H9 (cell line): ENCODE measurements at regions not wholly inside any gene's neighbourhood (a gene's known extent, or its start where the extent isn't known, plus 50 kb on each side); places are given as distances from the start of the nearest gene placed in this dataset.

Source experiments
- DNase-seq: peaks from one replicate; pipeline ENCODE4 v3.0.0-alpha.2; 2017
- H2AFZ ChIP-seq: one replicate; pipeline ENCODE4 v1.6.1; 2013; ENCODE audit warnings: mild to moderate bottlenecking, low read length, control low read depth, moderate library complexity
- H2AK5ac ChIP-seq: 2 replicates; pipeline ENCODE4 v1.6.1; 2013; ENCODE audit warnings: low read length, control low read depth, mixed read lengths; ENCODE audit not compliant: insufficient read length
- H2BK120ac ChIP-seq: one replicate; pipeline ENCODE4 v1.6.1; 2013; ENCODE audit warnings: low read depth, mild to moderate bottlenecking, low read length, control low read depth, inconsistent platforms; ENCODE audit not compliant: poor library complexity, severe bottlenecking
- H2BK12ac ChIP-seq: 2 replicates; pipeline ENCODE4 v1.6.1; 2013; ENCODE audit warnings: low read length, control low read depth, mixed read lengths, low read depth; ENCODE audit not compliant: insufficient read length
- H2BK15ac ChIP-seq: 2 replicates; pipeline ENCODE4 v1.6.1; 2013; ENCODE audit warnings: low read depth, low read length, control low read depth
- H2BK20ac ChIP-seq: one replicate; pipeline ENCODE4 v1.6.1; 2013; ENCODE audit warnings: low read depth, mild to moderate bottlenecking, low read length, control low read depth, inconsistent platforms; ENCODE audit not compliant: poor library complexity, severe bottlenecking
- H2BK5ac ChIP-seq: 2 replicates; pipeline ENCODE4 v1.6.1; 2013; ENCODE audit warnings: low read length, control low read depth, mixed read lengths; ENCODE audit not compliant: insufficient read length
- H3K14ac ChIP-seq: 2 replicates; pipeline ENCODE4 v1.6.1; 2013; ENCODE audit warnings: low read length, control low read depth; ENCODE audit not compliant: insufficient read depth
- H3K18ac ChIP-seq: 2 replicates; pipeline ENCODE4 v1.6.1; 2013; ENCODE audit warnings: low read depth, mild to moderate bottlenecking, mixed read lengths, low read length, control low read depth; ENCODE audit not compliant: insufficient read length
- H3K23ac ChIP-seq: 2 replicates; pipeline ENCODE4 v1.6.1; 2013; ENCODE audit warnings: low read length, control low read depth, mixed read lengths, low read depth; ENCODE audit not compliant: insufficient read length
- H3K23me2 ChIP-seq: 2 replicates; pipeline ENCODE4 v1.6.1; 2013; ENCODE audit warnings: low read depth, mild to moderate bottlenecking, mixed read lengths, low read length, control low read depth; ENCODE audit not compliant: insufficient read length, poor library complexity, severe bottlenecking
- H3K27ac ChIP-seq: 2 replicates; pipeline ENCODE4 v1.5.1; 2013; ENCODE audit warnings: low read length, control low read depth, mixed read lengths, low read depth; ENCODE audit not compliant: insufficient read length
- H3K27me3 ChIP-seq: 2 replicates; pipeline ENCODE4 v1.6.1; 2013; ENCODE audit warnings: low read length, control low read depth, inconsistent platforms; ENCODE audit not compliant: insufficient read depth
- H3K4ac ChIP-seq: 2 replicates; pipeline ENCODE4 v1.6.1; 2013; ENCODE audit warnings: low read depth, mild to moderate bottlenecking, control low read depth, inconsistent platforms, low read length, moderate library complexity
- H3K4me1 ChIP-seq: 2 replicates; pipeline ENCODE4 v1.6.1; 2013; ENCODE audit warnings: low read length, control low read depth, inconsistent platforms; ENCODE audit not compliant: insufficient read depth
- H3K4me2 ChIP-seq: 2 replicates; pipeline ENCODE4 v1.6.1; 2013; ENCODE audit warnings: low read length, control low read depth, mixed read lengths; ENCODE audit not compliant: insufficient read length, insufficient read depth
- H3K56ac ChIP-seq: 2 replicates; pipeline ENCODE4 v1.6.1; 2013; ENCODE audit warnings: low read depth, mild to moderate bottlenecking, mixed read lengths, low read length, control low read depth; ENCODE audit not compliant: insufficient read length
- H3K79me1 ChIP-seq: 2 replicates; pipeline ENCODE4 v1.6.1; 2013; ENCODE audit warnings: low read depth, mild to moderate bottlenecking, moderate library complexity, low read length, control low read depth, inconsistent platforms; ENCODE audit not compliant: insufficient read depth, poor library complexity, severe bottlenecking
- H3K79me2 ChIP-seq: 2 replicates; pipeline ENCODE4 v1.6.1; 2013; ENCODE audit warnings: low read length, control low read depth, inconsistent platforms; ENCODE audit not compliant: insufficient read depth
- H3K9ac ChIP-seq: 2 replicates; pipeline ENCODE4 v1.6.1; 2013; ENCODE audit warnings: low read length, control low read depth, mixed read lengths; ENCODE audit not compliant: insufficient read length; ENCODE audit errors: extremely low read depth
- H3K9me3 ChIP-seq: one replicate; pipeline ENCODE4 v1.6.1; 2013; ENCODE audit warnings: low read depth, low read length, inconsistent platforms; ENCODE audit not compliant: control insufficient read depth
- H3T11ph ChIP-seq: one replicate; pipeline ENCODE4 v1.6.1; 2013; ENCODE audit warnings: mild to moderate bottlenecking, low read length, control low read depth, inconsistent platforms
- H4K20me1 ChIP-seq: one replicate; pipeline ENCODE4 v1.6.1; 2013; ENCODE audit not compliant: control insufficient read depth, insufficient read length, insufficient read depth
- H4K5ac ChIP-seq: 2 replicates; pipeline ENCODE4 v1.6.1; 2013; ENCODE audit warnings: low read depth, mild to moderate bottlenecking, mixed read lengths, low read length, control low read depth; ENCODE audit not compliant: insufficient read length
- H4K8ac ChIP-seq: replicated peaks from 2 replicates; pipeline ENCODE4 v1.6.1; 2013; ENCODE audit warnings: low read length, control low read depth, mixed read lengths, low read depth; ENCODE audit not compliant: insufficient read length
- H4K91ac ChIP-seq: 2 replicates; pipeline ENCODE4 v1.6.1; 2013; ENCODE audit warnings: low read depth, mild to moderate bottlenecking, moderate library complexity, mixed read lengths, low read length, control low read depth; ENCODE audit not compliant: insufficient read length
- H3K27ac Mint-ChIP-seq, 3 experiments: 2 replicates in 2 of 3; 3 replicates in 1 of 3; pipeline ENCODE4 v1.8.0; 2020 to 2021; ENCODE audit warnings: mixed read lengths in 3 of 3, mild to moderate bottlenecking in 1 of 3, moderate library complexity in 1 of 3
- H3K27me3 Mint-ChIP-seq: 2 replicates; pipeline ENCODE4 v1.8.0; 2021; ENCODE audit warnings: low read depth, mild to moderate bottlenecking, moderate library complexity, mixed read lengths
- H3K36me3 Mint-ChIP-seq, 3 experiments: 2 replicates in 2 of 3; 3 replicates in 1 of 3; pipeline ENCODE4 v1.8.0; 2020 to 2021; ENCODE audit warnings: low read depth in 3 of 3, mixed read lengths in 3 of 3; ENCODE audit not compliant: insufficient read depth in 1 of 3
- H3K4me1 Mint-ChIP-seq, 2 experiments: 2 replicates each; pipeline ENCODE4 v1.8.0; 2020; ENCODE audit warnings: mixed read lengths in 2 of 2
- H3K4me3 Mint-ChIP-seq, 2 experiments: 2 replicates in 1 of 2; 3 replicates in 1 of 2; pipeline ENCODE4 v1.8.0; 2020 to 2021; ENCODE audit warnings: mild to moderate bottlenecking in 2 of 2, mixed read lengths in 2 of 2, moderate library complexity in 1 of 2
- H3K9me3 Mint-ChIP-seq, 2 experiments: 2 replicates in 1 of 2; 3 replicates in 1 of 2; pipeline ENCODE4 v1.8.0; 2020; ENCODE audit warnings: mild to moderate bottlenecking in 2 of 2, mixed read lengths in 2 of 2, moderate library complexity in 1 of 2
- TF ChIP-seq, protein P1 (sequence below): fragments of 200-600 bp; sonication (generic); conservative IDR thresholded peaks from 3 replicates; pipeline ENCODE4 v1.8.0; 2021; ENCODE audit warnings: antibody characterized with exemption, mild to moderate bottlenecking

DNA sequence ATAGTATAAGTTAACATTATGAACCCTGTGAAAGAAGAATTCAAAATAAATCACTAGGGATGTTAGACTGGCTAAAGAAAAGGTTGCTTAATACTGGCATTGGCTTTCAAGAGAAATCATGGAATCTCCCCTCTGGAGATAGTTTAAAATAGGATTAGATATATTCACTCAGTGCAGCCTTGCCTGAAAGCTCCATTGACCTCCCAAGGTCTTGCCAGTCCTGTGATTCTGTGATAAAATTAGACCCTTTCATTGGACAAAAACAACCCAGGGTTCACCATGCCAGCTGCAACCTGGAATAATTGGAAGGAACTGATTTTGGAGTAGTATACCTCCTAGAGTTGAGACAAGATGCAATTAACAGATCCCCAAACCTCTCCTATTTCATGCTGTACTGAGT lies 588.1 kb upstream of the MEF2C start:
- H4K91ac ChIP-seq = no peak overlapping the region
- no peak overlapping the region for H2AK5ac ChIP-seq
- H4K5ac ChIP-seq = no peak overlapping the region
- H4K20me1 ChIP-seq = no peaks in the 10 kb centered on the region
- H3K79me2 ChIP-seq = no peaks in the 10 kb centered on the region
- no peak overlapping the region for H2AFZ ChIP-seq
- no peak overlapping the region for H3K27ac Mint-ChIP-seq
- H3K27me3 ChIP-seq = no peaks in the 10 kb centered on the region
- TF ChIP-seq, protein P1, sequence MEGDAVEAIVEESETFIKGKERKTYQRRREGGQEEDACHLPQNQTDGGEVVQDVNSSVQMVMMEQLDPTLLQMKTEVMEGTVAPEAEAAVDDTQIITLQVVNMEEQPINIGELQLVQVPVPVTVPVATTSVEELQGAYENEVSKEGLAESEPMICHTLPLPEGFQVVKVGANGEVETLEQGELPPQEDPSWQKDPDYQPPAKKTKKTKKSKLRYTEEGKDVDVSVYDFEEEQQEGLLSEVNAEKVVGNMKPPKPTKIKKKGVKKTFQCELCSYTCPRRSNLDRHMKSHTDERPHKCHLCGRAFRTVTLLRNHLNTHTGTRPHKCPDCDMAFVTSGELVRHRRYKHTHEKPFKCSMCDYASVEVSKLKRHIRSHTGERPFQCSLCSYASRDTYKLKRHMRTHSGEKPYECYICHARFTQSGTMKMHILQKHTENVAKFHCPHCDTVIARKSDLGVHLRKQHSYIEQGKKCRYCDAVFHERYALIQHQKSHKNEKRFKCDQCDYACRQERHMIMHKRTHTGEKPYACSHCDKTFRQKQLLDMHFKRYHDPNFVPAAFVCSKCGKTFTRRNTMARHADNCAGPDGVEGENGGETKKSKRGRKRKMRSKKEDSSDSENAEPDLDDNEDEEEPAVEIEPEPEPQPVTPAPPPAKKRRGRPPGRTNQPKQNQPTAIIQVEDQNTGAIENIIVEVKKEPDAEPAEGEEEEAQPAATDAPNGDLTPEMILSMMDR = no peak
- no peak overlapping the region for H2BK12ac ChIP-seq
- no peak overlapping the region for H2BK120ac ChIP-seq
- H3K27ac ChIP-seq = no peak overlapping the region
- no peak overlapping the region for H3K4me2 ChIP-seq
- no peak overlapping the region for H2BK15ac ChIP-seq
- H3K23ac ChIP-seq = no peak overlapping the region
- H3K4me1 ChIP-seq = no peaks in the 10 kb centered on the region
- no peak overlapping the region for H3K18ac ChIP-seq
- H3K4me3 Mint-ChIP-seq = no peak overlapping the region
- H2BK20ac ChIP-seq = no peak overlapping the region
- no peaks in the 10 kb centered on the region for H3K9me3 Mint-ChIP-seq
- H4K8ac ChIP-seq = no peak overlapping the region
- H3K36me3 Mint-ChIP-seq = no peaks in the 10 kb centered on the region
- no peaks in the 10 kb centered on the region; a peak in 1 of 4 replicates for H3K4me1 Mint-ChIP-seq
- no peak overlapping the region for H3T11ph ChIP-seq
- H3K9me3 ChIP-seq = no peaks in the 10 kb centered on the region
- no peaks in the 10 kb centered on the region for H3K79me1 ChIP-seq
- no peak overlapping the region for H3K4ac ChIP-seq
- no peak overlapping the region for H3K56ac ChIP-seq
- H3K14ac ChIP-seq = no peak overlapping the region
- DNase-seq = no peak
- H3K23me2 ChIP-seq = no peaks in the 10 kb centered on the region
- H2BK5ac ChIP-seq = no peak overlapping the region
- no peak overlapping the region for H3K9ac ChIP-seq
- no peaks in the 10 kb centered on the region for H3K27me3 Mint-ChIP-seq
